ENCODE measurements at regions not wholly inside any gene's neighbourhood (a gene's known extent, or its start where the extent isn't known, plus 50 kb on each side); places are given as distances from the start of the nearest gene placed in this dataset.
"Not testable (repeated sequence)": the region's sequence is repeated elsewhere in the genome, so short reads cannot be mapped to it uniquely, and the experiment has no call there.

- DNase-seq (ENCODE audit: low spot score) = not testable (repeated sequence)
These were observed 60.0 kb upstream of the GPC3 start for GRCh38 chrX:134045372-134045771.

DNA sequence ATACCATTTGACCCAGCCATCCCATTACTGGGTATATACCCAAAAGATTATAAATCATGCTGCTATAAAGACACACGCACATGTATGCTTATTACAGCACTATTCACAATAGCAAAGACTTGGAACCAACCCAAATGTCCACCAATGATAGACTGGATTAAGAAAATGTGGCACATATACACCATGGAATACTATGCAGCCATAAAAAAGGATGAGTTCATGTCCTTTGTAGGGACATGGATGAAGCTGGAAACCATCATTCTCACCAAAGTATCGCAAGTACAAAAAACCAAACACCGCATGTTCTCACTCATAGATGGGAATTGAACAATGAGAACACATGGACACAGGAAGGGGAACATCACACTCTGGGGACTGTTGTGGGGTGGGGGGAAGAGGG, 81.7 kb upstream of the GPC3 start:
- DNase-seq (ENCODE audit: low spot score) = not testable (repeated sequence)

GRCh38 chrX:134071899-134072298, 86.5 kb upstream of the GPC3 start:
- DNase-seq (ENCODE audit: low spot score) = not testable (repeated sequence)

DNA sequence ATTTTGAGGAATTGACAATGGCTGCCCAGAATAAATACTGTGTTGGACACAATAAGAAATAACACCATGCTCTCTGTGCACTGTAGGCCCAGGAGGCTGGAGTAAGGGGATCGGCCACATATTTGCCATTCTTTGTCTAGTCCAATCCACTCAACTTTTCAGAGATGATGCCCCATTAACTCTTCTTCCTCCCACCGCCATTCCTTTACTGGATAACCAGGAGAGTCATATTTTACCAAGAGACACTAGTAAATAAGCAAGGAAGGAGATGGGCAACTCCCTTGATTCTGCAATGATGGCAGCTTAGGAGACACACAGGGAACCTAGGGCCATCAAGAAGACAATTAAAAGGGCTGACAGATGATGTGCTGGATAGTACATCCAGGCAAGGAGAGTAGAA, 87.9 kb upstream of the GPC3 start:
- DNase-seq (ENCODE audit: low spot score) = no peak

DNA sequence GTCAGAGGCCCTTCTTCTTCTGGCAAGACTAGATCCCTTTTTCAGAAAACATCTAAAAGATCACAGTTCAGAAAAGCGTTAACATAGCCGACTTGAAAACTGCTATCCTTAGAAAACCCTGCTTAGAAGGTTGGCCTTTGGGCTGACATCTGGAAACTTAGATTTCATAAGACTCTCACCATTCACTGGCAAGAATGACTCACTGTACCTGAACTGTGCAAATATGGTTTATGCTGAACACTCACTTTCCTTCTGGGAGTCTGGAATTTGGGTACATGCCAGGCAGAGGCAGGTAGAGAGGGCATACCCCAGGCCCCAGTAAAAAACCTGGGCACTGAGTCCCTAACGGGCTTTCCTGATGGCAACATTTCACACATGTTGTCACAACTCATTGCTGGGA, 88.8 kb upstream of the GPC3 start:
- no peak for DNase-seq (ENCODE audit: low spot score)

DNA sequence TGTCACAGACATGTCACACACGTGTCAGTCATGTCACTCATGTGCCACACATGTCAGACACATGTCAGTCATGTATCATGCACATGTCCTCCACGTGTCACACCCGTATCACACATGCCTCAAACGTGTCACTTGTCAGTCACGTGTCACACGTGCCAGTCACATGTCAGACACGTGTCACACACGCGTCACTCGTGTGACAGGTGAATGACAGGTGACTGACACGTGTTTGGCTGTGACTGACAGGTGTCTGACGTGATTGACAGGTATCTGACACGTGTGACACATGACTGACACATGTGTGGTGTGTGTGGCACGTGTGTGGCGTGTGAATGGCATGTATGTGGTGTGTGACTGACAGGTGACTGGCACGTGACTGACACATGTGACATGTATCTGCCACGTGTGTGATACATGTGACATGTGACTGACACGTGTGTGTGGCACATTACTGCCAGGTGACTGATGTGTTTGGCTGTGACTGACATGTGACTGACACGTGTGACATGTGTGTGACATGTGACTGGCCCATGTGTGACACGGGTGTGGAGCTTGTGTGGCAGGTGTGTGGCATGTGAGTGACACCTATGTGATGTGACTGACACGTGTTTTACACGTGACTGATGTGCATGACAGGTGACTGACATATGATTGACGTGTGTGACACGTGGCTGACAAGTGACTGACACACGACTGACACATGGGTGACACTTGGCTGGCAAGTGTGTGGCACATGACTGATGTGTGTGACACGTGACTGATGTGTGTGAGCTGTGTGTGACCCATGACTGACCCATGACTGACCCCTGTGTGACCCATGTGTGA, 90.7 kb upstream of the GPC3 start:
- DNase-seq (ENCODE audit: low spot score) = no peak

DNA sequence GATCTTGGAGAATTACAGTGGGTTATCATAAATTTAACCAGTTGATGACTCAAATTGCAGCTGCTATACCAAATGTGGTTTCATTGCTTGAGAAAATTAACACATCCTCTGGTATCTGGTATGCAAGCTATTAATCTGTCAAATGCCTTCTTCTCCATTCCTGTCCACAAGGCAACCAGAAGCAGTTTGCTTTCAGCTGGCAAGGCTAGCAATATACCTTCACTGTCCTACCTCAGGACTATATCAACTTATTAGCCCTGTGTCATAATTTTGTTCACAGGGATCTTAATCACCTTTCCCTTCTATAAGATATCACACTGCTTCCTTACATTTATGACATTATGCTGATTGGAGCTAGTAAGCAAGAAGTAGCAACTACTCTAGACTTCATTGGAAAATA, 110.0 kb upstream of the GPC3 start:
- no peak for DNase-seq (ENCODE audit: low spot score)

- no peak for DNase-seq (ENCODE audit: low spot score)
These were observed 116.2 kb upstream of the GPC3 start for GRCh38 chrX:134101636-134102035.

- DNase-seq (ENCODE audit: low spot score) = no peak
These were observed 121.7 kb upstream of the CCDC160 start for GRCh38 chrX:134115270-134115669.

GRCh38 chrX:134137341-134137740, 99.6 kb upstream of the CCDC160 start:
- DNase-seq (ENCODE audit: low spot score) = peak; percentile 63

- DNase-seq (ENCODE audit: low spot score) = no peak
These were observed 97.9 kb upstream of the CCDC160 start for GRCh38 chrX:134139090-134139489.

DNA sequence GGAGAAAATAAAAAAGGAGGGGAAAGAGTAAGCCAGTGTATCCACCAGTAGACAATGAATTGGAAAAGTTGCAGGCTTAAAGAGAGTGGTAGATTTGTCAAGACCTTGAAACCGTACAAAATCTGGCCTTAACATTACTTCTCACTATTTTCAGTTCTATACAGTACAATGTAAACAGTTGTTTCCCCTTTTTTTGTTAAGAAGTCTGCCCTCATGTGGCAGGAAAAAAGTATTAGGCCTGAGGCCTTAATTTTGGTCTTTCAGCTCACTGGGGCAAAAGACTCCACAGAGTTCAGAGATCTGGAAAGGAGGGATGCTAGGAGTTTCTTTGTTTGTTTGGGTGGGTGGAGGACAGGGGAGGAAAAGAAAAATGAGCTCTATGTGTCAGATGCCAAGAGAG, 92.8 kb upstream of the CCDC160 start:
- DNase-seq (ENCODE audit: low spot score) = peak; percentile 40

DNA sequence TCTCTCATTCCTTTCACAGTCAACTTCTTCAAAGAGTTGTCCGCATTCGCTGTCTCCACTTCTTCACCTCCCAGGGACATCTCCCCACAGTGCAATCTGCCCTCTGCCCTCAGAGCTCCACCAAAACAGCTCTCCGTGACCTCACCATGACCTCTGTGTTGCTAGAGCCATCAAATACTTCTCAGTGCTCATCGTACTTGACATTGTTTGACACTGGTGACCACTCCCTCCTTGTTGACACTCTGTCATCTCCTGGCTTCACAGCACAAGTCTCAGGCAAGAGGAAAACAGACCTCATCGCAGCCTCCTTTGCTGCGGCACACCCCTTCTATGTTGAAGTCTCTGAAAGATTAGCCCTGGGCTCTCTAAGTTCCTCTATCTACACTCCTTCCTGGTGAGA, 90.5 kb upstream of the CCDC160 start:
- no peak for DNase-seq (ENCODE audit: low spot score)

- no peak for DNase-seq (ENCODE audit: low spot score)
These were observed 88.8 kb upstream of the CCDC160 start for GRCh38 chrX:134148172-134148692.

DNA sequence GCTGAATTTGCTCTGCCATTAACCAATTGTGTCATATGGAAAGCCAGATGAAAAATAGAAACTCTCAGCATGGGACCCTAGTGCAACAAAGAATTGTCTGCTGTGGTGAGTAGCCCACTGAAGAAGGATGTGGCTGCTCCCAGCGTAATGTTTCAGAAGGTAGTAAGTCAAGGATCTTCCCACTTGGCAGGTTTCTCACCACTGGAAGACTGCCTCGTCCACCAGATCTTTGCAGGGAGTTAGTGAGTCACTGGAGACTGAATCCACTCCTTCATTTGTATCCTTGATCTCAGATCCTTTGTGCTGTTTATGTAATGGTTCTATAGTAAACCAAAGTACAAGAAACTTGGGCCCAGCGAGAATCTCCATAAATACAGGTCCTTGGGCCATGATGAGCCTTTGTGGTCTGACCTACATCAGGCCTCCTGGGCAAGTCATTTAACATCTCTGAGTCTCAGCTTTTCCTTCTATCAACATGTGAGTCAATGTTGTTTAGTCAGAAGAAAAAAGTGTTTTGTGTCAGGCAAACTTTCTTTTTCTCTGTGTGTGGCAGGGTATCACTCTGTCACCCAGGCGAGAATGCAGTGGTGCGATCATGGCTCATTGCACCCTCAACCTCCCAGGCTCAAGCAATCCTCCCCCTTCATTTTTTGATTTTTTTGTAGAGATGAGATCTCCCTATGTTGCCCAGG, 78.0 kb upstream of the CCDC160 start:
- DNase-seq (ENCODE audit: low spot score) = no peak

GRCh38 chrX:134161162-134161561, 75.8 kb upstream of the CCDC160 start:
- DNase-seq (ENCODE audit: low spot score) = no peak

DNA sequence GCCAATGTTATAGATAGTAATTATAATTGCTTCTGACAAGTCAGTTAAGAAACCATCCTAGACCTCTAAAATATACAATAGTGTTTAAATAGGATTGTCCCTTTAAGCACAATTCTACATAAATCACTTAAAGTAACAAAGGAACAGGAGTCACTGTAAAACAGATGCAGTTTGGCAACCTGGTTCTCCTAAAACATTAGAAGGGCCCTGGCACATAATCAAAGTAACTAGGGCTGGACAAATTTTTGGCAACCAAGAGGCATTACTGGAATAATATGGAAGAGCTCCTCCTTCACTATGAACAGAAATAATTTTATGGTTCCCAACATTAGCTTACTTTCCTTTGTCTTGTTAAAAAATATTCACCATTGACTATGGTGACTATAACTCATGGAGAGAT, 75.0 kb upstream of the CCDC160 start:
- no peak for DNase-seq (ENCODE audit: low spot score)

GRCh38 chrX:134163836-134164235, 73.1 kb upstream of the CCDC160 start:
- no peak for DNase-seq (ENCODE audit: low spot score)

DNA sequence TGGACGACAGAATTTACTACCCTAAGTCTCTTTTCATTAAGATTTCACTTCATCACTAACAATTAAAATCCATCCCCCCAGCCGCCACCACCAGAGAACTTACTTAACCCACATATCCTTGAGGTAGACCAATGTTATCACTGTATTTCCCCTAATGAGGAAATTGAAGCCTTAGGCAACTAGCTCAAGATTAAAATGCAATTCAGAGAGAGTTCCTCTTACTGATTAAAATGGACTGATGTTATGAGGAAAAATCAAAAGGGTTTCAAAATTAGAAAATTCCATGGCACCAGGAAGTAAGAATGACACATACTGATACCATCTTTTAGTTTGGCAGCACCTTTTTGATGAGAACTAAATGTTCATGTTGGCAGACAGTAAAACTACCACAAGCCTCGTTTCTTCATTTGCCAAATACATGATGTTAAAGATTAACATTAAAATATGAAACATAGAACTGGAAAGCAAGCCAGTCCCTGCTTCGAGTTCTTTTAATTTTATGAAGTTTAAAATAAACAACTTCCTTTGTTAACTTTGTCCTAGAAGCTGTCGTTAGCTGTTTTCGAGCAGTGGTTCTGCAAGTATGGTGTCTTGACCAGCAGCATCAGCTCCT, 69.3 kb upstream of the CCDC160 start:
- DNase-seq (ENCODE audit: low spot score) = no peak

GRCh38 chrX:134171661-134172587, 65.1 kb upstream of the CCDC160 start:
- DNase-seq (ENCODE audit: low spot score) = peak; percentile 47

- peak; percentile 23 for DNase-seq (ENCODE audit: low spot score)
These were observed 64.3 kb upstream of the CCDC160 start for GRCh38 chrX:134172588-134173259.
